Fibroblast of skin of left quadriceps (primary cell): ENCODE measurements at regions not wholly inside any gene's neighbourhood (a gene's known extent, or its start where the extent isn't known, plus 50 kb on each side); places are given as distances from the start of the nearest gene placed in this dataset.
"Not testable (repeated sequence)": the region's sequence is repeated elsewhere in the genome, so short reads cannot be mapped to it uniquely, and the experiment has no call there.

ENCODE experiments used
- DNase-seq, 2 experiments: peaks; one replicate each; pipeline ENCODE4 v3.0.0-alpha.2; 2013; ENCODE audit warnings: low read depth in 2 of 2

DNA sequence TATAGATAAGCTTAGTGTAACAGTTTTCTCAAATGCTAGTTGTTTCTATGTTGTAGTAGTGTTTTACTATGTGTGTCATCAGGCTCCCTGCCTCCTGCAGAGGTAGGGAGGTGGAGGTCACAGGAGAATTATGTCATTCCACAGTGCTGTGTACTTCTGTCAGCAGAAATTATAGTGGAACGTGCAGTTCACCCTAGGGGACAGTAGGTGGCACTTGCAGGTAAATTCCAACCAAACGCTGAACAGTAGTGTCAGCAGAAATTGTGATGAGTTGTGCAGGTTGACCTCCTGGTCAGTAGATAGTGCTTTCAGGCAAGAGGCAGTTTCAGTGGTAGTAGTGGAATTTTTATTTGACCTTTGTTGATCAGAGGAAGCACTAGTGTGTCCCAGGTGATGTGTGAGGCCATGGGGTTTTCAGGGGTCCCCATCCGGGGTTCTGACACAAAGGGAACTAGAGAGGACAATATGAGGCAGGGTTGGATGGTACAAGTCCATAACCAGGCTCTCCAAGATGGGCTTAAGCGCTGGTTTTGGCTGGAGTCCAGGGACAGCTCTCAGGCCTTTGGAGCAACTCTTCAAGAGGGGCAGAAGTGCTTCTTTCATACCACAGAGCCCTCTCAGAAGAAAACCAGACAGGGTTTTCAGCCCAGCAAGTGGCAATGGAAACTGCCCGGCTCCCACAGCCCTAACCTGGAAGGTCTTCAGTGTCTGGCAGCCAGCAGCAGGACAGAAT lies 402.9 kb downstream of the CYLC2 start:
- DNase-seq: peak; percentile 4 to 14

DNA sequence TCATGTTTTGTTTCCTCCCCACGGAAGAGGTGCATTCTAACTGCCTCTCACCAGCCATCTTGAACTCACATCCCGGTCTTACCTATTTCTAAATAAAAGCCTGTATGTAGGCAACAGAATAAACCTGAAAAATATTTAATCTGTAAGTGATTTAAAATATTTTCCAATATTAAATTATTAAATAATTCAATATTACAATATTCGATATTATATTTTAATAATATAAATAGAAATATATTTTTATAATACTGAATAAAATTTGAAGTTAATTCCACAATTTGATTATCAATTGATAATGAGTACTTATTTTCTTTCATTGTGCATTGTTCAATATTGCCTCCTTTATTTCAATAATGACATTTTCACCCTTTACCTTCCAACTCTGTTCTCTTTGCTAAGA lies 404.4 kb downstream of the CYLC2 start:
- DNase-seq: no peak

DNA sequence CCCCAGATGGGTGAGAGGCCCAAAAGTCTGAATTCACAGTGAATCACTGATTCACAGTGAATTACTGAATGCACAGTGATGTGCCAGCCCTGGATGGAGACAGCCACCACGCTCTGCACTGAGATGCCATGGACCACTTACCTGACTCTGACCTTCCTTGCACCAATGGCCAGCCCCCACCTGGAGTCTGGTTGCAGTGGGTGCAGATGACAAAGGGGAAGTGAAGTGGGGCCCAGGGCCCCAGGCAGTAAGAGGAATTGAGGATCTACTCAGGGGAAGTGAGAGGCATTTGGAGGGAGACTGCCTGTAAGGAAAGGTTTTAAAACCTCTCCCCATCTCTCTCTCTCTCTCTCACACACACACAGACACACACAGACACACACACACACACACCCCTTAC lies 412.1 kb downstream of the CYLC2 start:
- DNase-seq: no peak

DNA sequence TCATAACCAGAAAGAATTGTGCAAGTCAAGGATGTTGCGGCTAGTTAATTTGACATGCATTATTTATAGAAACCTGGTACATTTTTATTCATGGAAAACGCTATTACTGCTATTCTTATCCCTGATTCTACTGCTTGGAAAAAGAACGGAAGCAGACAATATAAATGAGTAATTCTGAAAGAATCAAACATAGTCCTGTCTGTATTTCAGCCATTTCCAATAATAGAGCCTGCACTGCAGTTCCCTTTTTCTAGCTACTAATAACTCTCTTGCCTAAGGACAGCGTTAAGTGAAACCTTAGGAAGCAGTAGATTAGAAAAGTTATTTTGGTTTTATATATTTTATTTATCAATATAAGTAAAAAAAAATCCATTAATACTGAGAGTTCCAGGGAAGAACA lies 414.9 kb downstream of the CYLC2 start:
- no peak for DNase-seq

GRCh38 chr9:103427696-103428095 lies 432.6 kb downstream of the CYLC2 start:
- no peak for DNase-seq

DNA sequence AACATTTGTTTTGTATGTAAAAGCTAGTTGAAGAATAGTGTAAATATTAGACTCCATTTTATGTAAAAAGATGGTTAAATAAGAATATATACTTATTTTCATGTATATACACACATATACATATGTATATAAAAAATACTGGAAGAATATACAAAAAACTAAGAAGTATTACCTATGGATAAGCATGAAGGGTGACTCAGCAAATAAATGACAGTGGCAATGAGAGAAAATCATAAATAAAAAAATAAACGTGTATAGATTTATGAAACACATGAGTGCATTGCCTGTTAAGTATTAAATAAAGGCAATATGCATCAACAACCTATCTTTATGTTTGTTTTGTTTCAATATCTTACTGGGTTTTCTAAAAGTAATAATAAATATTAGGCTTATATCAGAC lies 435.3 kb downstream of the CYLC2 start:
- DNase-seq: no peak

GRCh38 chr9:103431809-103432208 lies 436.7 kb downstream of the CYLC2 start:
- no peak for DNase-seq

- no peak for DNase-seq
Measured at GRCh38 chr9:103444176-103444575, 449.0 kb downstream of the CYLC2 start.

GRCh38 chr9:103458826-103459225 lies 463.7 kb downstream of the CYLC2 start:
- no peak for DNase-seq

DNA sequence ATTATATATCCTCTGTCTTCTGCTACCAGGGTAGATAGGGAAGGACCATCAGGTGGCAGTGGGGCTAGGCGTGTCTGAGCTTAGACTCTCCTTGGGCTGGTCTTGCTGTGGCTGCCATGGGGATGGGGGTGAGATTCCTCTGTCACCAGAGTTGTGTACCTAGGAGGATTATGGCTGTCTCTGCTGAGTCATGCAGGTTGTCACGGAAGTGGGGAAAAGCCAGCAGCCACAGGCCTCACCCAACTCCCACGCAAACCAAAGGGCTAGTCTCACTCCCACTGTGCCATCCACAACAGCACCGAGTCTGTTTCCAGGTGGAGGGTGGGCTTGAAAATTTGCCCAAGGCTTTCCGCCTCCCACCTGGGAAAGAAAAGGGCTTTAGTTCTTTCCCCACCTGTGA lies 476.1 kb downstream of the CYLC2 start:
- DNase-seq: no peak

- no peak for DNase-seq
Measured at GRCh38 chr9:103474156-103474555, 479.0 kb downstream of the CYLC2 start.

DNA sequence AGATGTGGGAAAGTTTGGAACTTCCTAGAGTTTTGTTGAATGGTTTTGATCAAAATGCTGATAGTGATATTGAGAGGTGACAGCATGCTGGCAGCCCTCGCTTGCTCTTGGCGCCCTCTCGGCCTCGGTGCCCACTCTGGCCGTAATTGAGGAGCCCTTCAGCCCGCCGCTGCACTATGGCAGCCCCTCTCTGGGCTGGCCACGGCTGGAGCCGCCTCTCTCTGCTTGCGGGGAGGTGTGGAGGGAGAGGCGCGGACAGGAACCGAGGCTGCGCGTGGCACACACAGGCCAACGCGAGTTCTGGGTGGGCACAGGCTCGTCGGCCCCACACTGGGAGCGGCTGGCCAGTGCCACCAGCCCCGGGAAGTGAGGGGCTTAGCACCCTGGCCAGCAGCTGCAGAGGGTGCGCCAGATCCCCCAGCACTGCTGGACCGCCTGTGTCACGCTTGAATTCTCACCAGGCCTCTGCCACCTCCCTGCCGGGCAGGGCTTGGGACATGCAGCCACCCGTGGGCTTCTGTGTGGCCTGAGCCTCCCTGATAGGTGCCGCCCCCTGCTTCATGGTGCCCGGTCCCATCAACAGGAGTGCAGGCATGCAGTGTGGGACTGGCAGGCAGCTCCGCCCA lies 488.5 kb downstream of the CYLC2 start:
- DNase-seq: no peak

GRCh38 chr9:103485138-103485537 lies 490.0 kb downstream of the CYLC2 start:
- no peak for DNase-seq

DNA sequence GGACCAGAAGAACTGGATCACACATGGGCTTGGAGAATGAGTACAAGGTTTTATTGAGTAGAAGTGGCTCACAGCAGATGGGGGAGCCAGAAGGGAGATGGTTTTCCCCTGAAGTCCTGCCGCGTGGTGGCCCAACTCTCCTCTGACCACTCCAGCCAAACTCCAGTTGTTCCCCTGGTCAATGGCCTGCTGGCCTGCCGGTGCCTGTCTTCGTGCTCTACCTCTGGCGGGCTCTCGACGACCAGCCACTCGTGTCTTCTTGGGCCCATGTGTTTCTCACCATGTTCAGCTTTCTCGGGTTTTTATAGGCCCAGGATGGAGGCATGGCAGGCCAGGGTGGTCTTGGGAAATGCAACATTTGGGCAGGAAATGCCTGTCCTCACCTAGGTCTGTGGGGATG lies 519.6 kb downstream of the CYLC2 start:
- no peak for DNase-seq

- DNase-seq: no peak
Measured at GRCh38 chr9:103522409-103522808, 527.3 kb downstream of the CYLC2 start.

DNA sequence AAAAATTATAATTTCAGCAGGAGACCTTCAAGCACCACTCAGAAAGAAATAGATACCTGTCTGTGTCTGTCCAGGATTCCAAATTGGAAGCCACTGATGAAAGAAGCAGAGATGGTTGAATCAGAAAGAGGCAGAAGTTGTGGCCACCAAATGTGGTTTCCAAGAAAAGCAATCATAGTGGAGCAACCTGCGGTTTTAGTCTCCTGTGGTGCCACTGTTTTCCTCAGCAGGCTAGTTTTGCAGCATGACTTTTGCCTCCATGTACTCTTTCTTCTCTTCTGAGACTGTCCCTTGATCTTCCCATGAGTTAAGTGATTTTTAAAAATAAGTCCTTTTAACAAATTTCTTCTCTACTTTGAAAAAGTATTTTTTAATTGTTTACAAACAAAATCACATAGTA lies 535.8 kb downstream of the CYLC2 start:
- DNase-seq: no peak

DNA sequence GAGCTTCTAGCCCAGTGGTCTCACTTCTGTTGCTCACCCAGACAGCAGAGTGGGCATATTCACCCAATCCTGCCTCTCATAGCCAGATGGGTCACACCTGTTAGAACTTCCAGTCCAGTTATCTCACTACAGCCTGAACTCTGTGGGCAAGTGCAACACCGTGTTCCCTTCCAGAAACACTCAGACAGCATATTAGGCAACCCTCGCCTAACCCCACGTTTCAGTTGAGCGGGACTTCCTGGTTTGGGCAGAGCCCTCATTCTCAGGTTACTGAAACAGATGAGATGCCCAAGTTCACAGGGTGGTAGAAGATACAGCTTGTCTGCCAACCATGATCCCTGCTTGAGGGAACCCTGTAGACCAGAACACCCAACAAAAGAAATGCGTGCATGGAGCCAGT lies 538.2 kb downstream of the CYLC2 start:
- no peak for DNase-seq

DNA sequence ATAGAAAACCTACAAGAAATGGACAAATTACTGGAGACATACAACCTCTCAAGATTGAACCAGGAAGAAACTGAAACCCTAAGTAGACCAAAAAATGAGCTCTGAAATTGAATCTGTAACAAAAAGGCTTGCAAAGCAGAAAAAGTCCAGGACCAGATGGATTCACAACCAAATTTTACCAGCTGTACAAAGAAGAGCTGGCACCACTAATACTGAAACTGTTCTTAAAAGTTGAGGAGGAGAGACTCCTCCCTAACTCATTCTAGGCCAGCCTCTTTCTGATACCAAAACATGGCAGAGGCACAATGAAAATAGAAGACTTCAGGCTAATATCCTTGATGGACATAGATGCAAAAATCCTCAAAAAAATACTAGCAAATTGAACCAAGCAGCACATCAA lies 542.3 kb downstream of the CYLC2 start:
- no peak for DNase-seq

- DNase-seq: no peak
Measured at GRCh38 chr9:103545260-103545659, 548.8 kb upstream of the SMC2 start.

DNA sequence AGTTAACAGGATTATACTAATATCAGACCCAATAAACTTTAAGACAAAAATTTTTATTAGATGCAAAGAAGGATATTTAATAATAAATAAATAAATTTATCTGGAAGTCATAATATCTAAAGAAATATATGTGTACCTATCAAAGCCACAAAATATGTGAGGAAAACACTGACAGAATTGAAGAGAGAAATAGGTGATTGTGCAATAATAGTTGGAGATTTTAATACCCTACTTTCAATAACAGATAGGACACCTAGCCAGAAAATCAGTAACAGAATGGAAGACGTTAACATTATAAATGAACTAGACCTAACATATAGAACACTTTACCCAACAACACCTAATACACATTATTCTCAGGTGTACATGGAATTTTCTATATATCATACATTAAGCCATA lies 541.4 kb upstream of the SMC2 start:
- DNase-seq: no peak

GRCh38 chr9:103574056-103574455 lies 520.1 kb upstream of the SMC2 start:
- DNase-seq: no peak

GRCh38 chr9:103586721-103587120 lies 507.4 kb upstream of the SMC2 start:
- DNase-seq: no peak

DNA sequence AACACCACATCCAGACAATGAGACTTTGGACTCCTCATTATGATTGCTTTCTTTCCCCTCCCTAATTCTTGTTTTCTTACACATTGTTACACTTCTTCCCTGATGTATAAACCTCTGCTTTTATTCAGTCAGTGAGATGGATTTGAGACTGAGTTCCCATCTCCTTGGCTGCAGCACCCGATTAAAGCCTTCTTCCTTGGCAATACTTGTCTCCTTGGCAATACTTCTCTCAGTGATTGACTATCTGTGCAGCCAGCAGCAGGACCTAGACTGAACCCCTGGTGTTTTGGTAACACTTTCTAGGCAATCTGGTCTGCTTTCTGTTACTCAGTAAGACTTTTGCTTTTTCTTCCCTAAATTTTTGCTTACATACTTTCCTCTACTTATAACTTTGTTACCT lies 492.8 kb upstream of the SMC2 start:
- DNase-seq: no peak

GRCh38 chr9:103611950-103612349 lies 482.2 kb upstream of the SMC2 start:
- not testable (repeated sequence) for DNase-seq
